H9 (cell line): ENCODE measurements at regions not wholly inside any gene's neighbourhood (a gene's known extent, or its start where the extent isn't known, plus 50 kb on each side); places are given as distances from the start of the nearest gene placed in this dataset.

Experiments
- DNase-seq: peaks from one replicate; pipeline ENCODE4 v3.0.0-alpha.2; 2017
- H2AFZ ChIP-seq: one replicate; pipeline ENCODE4 v1.6.1; 2013; ENCODE audit warnings: mild to moderate bottlenecking, low read length, control low read depth, moderate library complexity
- H2AK5ac ChIP-seq: 2 replicates; pipeline ENCODE4 v1.6.1; 2013; ENCODE audit warnings: low read length, control low read depth, mixed read lengths; ENCODE audit not compliant: insufficient read length
- H2BK120ac ChIP-seq: one replicate; pipeline ENCODE4 v1.6.1; 2013; ENCODE audit warnings: low read depth, mild to moderate bottlenecking, low read length, control low read depth, inconsistent platforms; ENCODE audit not compliant: poor library complexity, severe bottlenecking
- H2BK12ac ChIP-seq: 2 replicates; pipeline ENCODE4 v1.6.1; 2013; ENCODE audit warnings: low read length, control low read depth, mixed read lengths, low read depth; ENCODE audit not compliant: insufficient read length
- H2BK15ac ChIP-seq: 2 replicates; pipeline ENCODE4 v1.6.1; 2013; ENCODE audit warnings: low read depth, low read length, control low read depth
- H2BK20ac ChIP-seq: one replicate; pipeline ENCODE4 v1.6.1; 2013; ENCODE audit warnings: low read depth, mild to moderate bottlenecking, low read length, control low read depth, inconsistent platforms; ENCODE audit not compliant: poor library complexity, severe bottlenecking
- H2BK5ac ChIP-seq: 2 replicates; pipeline ENCODE4 v1.6.1; 2013; ENCODE audit warnings: low read length, control low read depth, mixed read lengths; ENCODE audit not compliant: insufficient read length
- H3K14ac ChIP-seq: 2 replicates; pipeline ENCODE4 v1.6.1; 2013; ENCODE audit warnings: low read length, control low read depth; ENCODE audit not compliant: insufficient read depth
- H3K18ac ChIP-seq: 2 replicates; pipeline ENCODE4 v1.6.1; 2013; ENCODE audit warnings: low read depth, mild to moderate bottlenecking, mixed read lengths, low read length, control low read depth; ENCODE audit not compliant: insufficient read length
- H3K23ac ChIP-seq: 2 replicates; pipeline ENCODE4 v1.6.1; 2013; ENCODE audit warnings: low read length, control low read depth, mixed read lengths, low read depth; ENCODE audit not compliant: insufficient read length
- H3K23me2 ChIP-seq: 2 replicates; pipeline ENCODE4 v1.6.1; 2013; ENCODE audit warnings: low read depth, mild to moderate bottlenecking, mixed read lengths, low read length, control low read depth; ENCODE audit not compliant: insufficient read length, poor library complexity, severe bottlenecking
- H3K27ac ChIP-seq: 2 replicates; pipeline ENCODE4 v1.5.1; 2013; ENCODE audit warnings: low read length, control low read depth, mixed read lengths, low read depth; ENCODE audit not compliant: insufficient read length
- H3K27me3 ChIP-seq: 2 replicates; pipeline ENCODE4 v1.6.1; 2013; ENCODE audit warnings: low read length, control low read depth, inconsistent platforms; ENCODE audit not compliant: insufficient read depth
- H3K4ac ChIP-seq: 2 replicates; pipeline ENCODE4 v1.6.1; 2013; ENCODE audit warnings: low read depth, mild to moderate bottlenecking, control low read depth, inconsistent platforms, low read length, moderate library complexity
- H3K4me1 ChIP-seq: 2 replicates; pipeline ENCODE4 v1.6.1; 2013; ENCODE audit warnings: low read length, control low read depth, inconsistent platforms; ENCODE audit not compliant: insufficient read depth
- H3K4me2 ChIP-seq: 2 replicates; pipeline ENCODE4 v1.6.1; 2013; ENCODE audit warnings: low read length, control low read depth, mixed read lengths; ENCODE audit not compliant: insufficient read length, insufficient read depth
- H3K56ac ChIP-seq: 2 replicates; pipeline ENCODE4 v1.6.1; 2013; ENCODE audit warnings: low read depth, mild to moderate bottlenecking, mixed read lengths, low read length, control low read depth; ENCODE audit not compliant: insufficient read length
- H3K79me1 ChIP-seq: 2 replicates; pipeline ENCODE4 v1.6.1; 2013; ENCODE audit warnings: low read depth, mild to moderate bottlenecking, moderate library complexity, low read length, control low read depth, inconsistent platforms; ENCODE audit not compliant: insufficient read depth, poor library complexity, severe bottlenecking
- H3K79me2 ChIP-seq: 2 replicates; pipeline ENCODE4 v1.6.1; 2013; ENCODE audit warnings: low read length, control low read depth, inconsistent platforms; ENCODE audit not compliant: insufficient read depth
- H3K9ac ChIP-seq: 2 replicates; pipeline ENCODE4 v1.6.1; 2013; ENCODE audit warnings: low read length, control low read depth, mixed read lengths; ENCODE audit not compliant: insufficient read length; ENCODE audit errors: extremely low read depth
- H3K9me3 ChIP-seq: one replicate; pipeline ENCODE4 v1.6.1; 2013; ENCODE audit warnings: low read depth, low read length, inconsistent platforms; ENCODE audit not compliant: control insufficient read depth
- H3T11ph ChIP-seq: one replicate; pipeline ENCODE4 v1.6.1; 2013; ENCODE audit warnings: mild to moderate bottlenecking, low read length, control low read depth, inconsistent platforms
- H4K20me1 ChIP-seq: one replicate; pipeline ENCODE4 v1.6.1; 2013; ENCODE audit not compliant: control insufficient read depth, insufficient read length, insufficient read depth
- H4K5ac ChIP-seq: 2 replicates; pipeline ENCODE4 v1.6.1; 2013; ENCODE audit warnings: low read depth, mild to moderate bottlenecking, mixed read lengths, low read length, control low read depth; ENCODE audit not compliant: insufficient read length
- H4K8ac ChIP-seq: replicated peaks from 2 replicates; pipeline ENCODE4 v1.6.1; 2013; ENCODE audit warnings: low read length, control low read depth, mixed read lengths, low read depth; ENCODE audit not compliant: insufficient read length
- H4K91ac ChIP-seq: 2 replicates; pipeline ENCODE4 v1.6.1; 2013; ENCODE audit warnings: low read depth, mild to moderate bottlenecking, moderate library complexity, mixed read lengths, low read length, control low read depth; ENCODE audit not compliant: insufficient read length
- H3K27ac Mint-ChIP-seq, 3 experiments: 2 replicates in 2 of 3; 3 replicates in 1 of 3; pipeline ENCODE4 v1.8.0; 2020 to 2021; ENCODE audit warnings: mixed read lengths in 3 of 3, mild to moderate bottlenecking in 1 of 3, moderate library complexity in 1 of 3
- H3K27me3 Mint-ChIP-seq: 2 replicates; pipeline ENCODE4 v1.8.0; 2021; ENCODE audit warnings: low read depth, mild to moderate bottlenecking, moderate library complexity, mixed read lengths
- H3K36me3 Mint-ChIP-seq, 3 experiments: 2 replicates in 2 of 3; 3 replicates in 1 of 3; pipeline ENCODE4 v1.8.0; 2020 to 2021; ENCODE audit warnings: low read depth in 3 of 3, mixed read lengths in 3 of 3; ENCODE audit not compliant: insufficient read depth in 1 of 3
- H3K4me1 Mint-ChIP-seq, 2 experiments: 2 replicates each; pipeline ENCODE4 v1.8.0; 2020; ENCODE audit warnings: mixed read lengths in 2 of 2
- H3K4me3 Mint-ChIP-seq, 2 experiments: 2 replicates in 1 of 2; 3 replicates in 1 of 2; pipeline ENCODE4 v1.8.0; 2020 to 2021; ENCODE audit warnings: mild to moderate bottlenecking in 2 of 2, mixed read lengths in 2 of 2, moderate library complexity in 1 of 2
- H3K9me3 Mint-ChIP-seq, 2 experiments: 2 replicates in 1 of 2; 3 replicates in 1 of 2; pipeline ENCODE4 v1.8.0; 2020; ENCODE audit warnings: mild to moderate bottlenecking in 2 of 2, mixed read lengths in 2 of 2, moderate library complexity in 1 of 2
- WGBS: extraction: QIAGEN DNeasy Blood & Tissue Kit; methylation state at CpG from one replicate; pipeline ENCODE4 v1.1.7; 2013; ENCODE audit warnings: missing lambda C conversion rate, low lambda C conversion rate, mixed read lengths; ENCODE audit not compliant: insufficient read length; ENCODE audit errors: extremely low coverage; 5-methylcytosine and 5-hydroxymethylcytosine counted together
- TF ChIP-seq, protein P1 (sequence below): fragments of 200-600 bp; sonication (generic); conservative IDR thresholded peaks from 3 replicates; pipeline ENCODE4 v1.8.0; 2021; ENCODE audit warnings: antibody characterized with exemption, mild to moderate bottlenecking

DNA sequence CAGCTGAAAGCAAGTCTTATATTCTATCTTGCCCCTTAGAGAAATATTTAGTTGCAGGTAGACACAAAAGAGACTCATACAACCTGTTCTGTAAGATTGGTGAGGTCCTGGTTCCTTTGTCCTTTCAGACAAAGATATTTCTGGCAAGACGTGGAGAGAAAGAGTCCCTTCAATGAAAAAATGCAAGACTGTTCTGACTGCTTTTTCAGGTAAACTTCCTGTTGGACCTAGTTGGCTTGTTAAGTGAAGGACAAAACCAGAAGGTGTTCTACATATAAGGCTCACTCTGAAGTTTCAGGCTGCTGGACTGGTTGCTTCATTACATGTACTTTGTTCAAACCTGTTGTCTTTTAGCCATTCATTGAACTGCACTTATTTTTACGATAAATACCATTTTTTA, 119.0 kb upstream of the PTPRZ1 start:
- no peak overlapping the region for H2BK20ac ChIP-seq
- no CpG with 5 or more reads among the region's 2 CpGs for WGBS
- H3K27me3 Mint-ChIP-seq: no peaks in the 10 kb centered on the region
- H3T11ph ChIP-seq: no peak overlapping the region
- no peak for DNase-seq
- H3K23ac ChIP-seq: no peak overlapping the region
- H2AK5ac ChIP-seq: no peak overlapping the region
- H2BK15ac ChIP-seq: no peak overlapping the region
- no peaks in the 10 kb centered on the region for H3K9me3 ChIP-seq
- H3K4me1 ChIP-seq: no peaks in the 10 kb centered on the region; the same call in 1 of the 2 replicates
- no peak overlapping the region for H2AFZ ChIP-seq
- H3K9ac ChIP-seq: no peak overlapping the region
- H3K56ac ChIP-seq: no peak overlapping the region
- no peaks in the 10 kb centered on the region for H3K79me1 ChIP-seq
- H3K4me1 Mint-ChIP-seq: peaks cover 8 to 10% of the 10 kb centered on the region in 2 experiments
- TF ChIP-seq, protein P1, sequence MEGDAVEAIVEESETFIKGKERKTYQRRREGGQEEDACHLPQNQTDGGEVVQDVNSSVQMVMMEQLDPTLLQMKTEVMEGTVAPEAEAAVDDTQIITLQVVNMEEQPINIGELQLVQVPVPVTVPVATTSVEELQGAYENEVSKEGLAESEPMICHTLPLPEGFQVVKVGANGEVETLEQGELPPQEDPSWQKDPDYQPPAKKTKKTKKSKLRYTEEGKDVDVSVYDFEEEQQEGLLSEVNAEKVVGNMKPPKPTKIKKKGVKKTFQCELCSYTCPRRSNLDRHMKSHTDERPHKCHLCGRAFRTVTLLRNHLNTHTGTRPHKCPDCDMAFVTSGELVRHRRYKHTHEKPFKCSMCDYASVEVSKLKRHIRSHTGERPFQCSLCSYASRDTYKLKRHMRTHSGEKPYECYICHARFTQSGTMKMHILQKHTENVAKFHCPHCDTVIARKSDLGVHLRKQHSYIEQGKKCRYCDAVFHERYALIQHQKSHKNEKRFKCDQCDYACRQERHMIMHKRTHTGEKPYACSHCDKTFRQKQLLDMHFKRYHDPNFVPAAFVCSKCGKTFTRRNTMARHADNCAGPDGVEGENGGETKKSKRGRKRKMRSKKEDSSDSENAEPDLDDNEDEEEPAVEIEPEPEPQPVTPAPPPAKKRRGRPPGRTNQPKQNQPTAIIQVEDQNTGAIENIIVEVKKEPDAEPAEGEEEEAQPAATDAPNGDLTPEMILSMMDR: no peak
- H3K36me3 Mint-ChIP-seq: no peaks in the 10 kb centered on the region
- H3K27me3 ChIP-seq: no peaks in the 10 kb centered on the region
- no peak overlapping the region for H4K91ac ChIP-seq
- no peak overlapping the region for H3K14ac ChIP-seq
- H3K4me3 Mint-ChIP-seq: no peak overlapping the region
- H3K18ac ChIP-seq: no peak overlapping the region
- no peaks in the 10 kb centered on the region for H4K20me1 ChIP-seq
- no peak overlapping the region for H3K4me2 ChIP-seq
- no peaks in the 10 kb centered on the region for H3K79me2 ChIP-seq
- H4K5ac ChIP-seq: no peak overlapping the region
- no peak overlapping the region for H2BK5ac ChIP-seq
- H3K23me2 ChIP-seq: no peaks in the 10 kb centered on the region
- no peak overlapping the region for H2BK12ac ChIP-seq
- no peak overlapping the region for H2BK120ac ChIP-seq
- no peak overlapping the region for H4K8ac ChIP-seq
- no peak overlapping the region for H3K4ac ChIP-seq
- H3K9me3 Mint-ChIP-seq: no peaks in the 10 kb centered on the region
- no peak overlapping the region for H3K27ac Mint-ChIP-seq
- H3K27ac ChIP-seq: no peak overlapping the region
